PC-9 (cell line): ENCODE measurements at regions not wholly inside any gene's neighbourhood (a gene's known extent, or its start where the extent isn't known, plus 50 kb on each side); places are given as distances from the start of the nearest gene placed in this dataset.

Source experiments
- CTCF ChIP-seq: fragments of 200-600 bp; sonication (generic); conservative IDR thresholded peaks from 2 replicates; pipeline ENCODE4 v1.6.1; 2017; ENCODE audit warnings: mixed run types, antibody characterized with exemption, mild to moderate bottlenecking, moderate library complexity
- EZH2 ChIP-seq: fragments of 200-600 bp; sonication (generic); IDR thresholded peaks from 2 replicates; pipeline ENCODE4 v1.8.0; 2017; ENCODE audit warnings: antibody characterized with exemption, low read depth

GRCh38 chr6:37558646-37559045, 59.0 kb upstream of the CCDC167 start:
- TF ChIP-seq CTCF: no peak
- no peak for TF ChIP-seq EZH2
